GM13977 (cell line): ENCODE measurements at regions not wholly inside any gene's neighbourhood (a gene's known extent, or its start where the extent isn't known, plus 50 kb on each side); places are given as distances from the start of the nearest gene placed in this dataset.

Source experiments
- DNase-seq: peaks from one replicate; pipeline ENCODE4 v3.0.0; 2012; ENCODE audit warnings: low spot score
- CTCF ChIP-seq: IDR thresholded peaks from 2 replicates; pipeline ENCODE4 v1.5.1; 2012; ENCODE audit warnings: mild to moderate bottlenecking, control low read depth; ENCODE audit not compliant: insufficient read depth; ENCODE audit errors: extremely low read depth, missing control alignments
- in situ Hi-C: fragments of 300-500 bp; cut with MboI; formaldehyde crosslinking; loops from one replicate; pipeline ENCODE4 v1.12.0; 2022; ENCODE audit warnings: low sequenced_read_pairs, low pct_unique_long_range_greater_than_20kb, mixed read lengths, inconsistent platforms; ENCODE audit not compliant: unreplicated experiment

GRCh38 chr2:31729442-31730092, 148.8 kb upstream of the SRD5A2 start:
- peak; percentile 30 for DNase-seq
- in situ Hi-C loops = no loop called here
- TF ChIP-seq CTCF = peak; percentile 43

- no peak for TF ChIP-seq CTCF
- DNase-seq = no peak
- in situ Hi-C loops = no loop called here
Observed at GRCh38 chr2:31729065-31729439, 148.3 kb upstream of the SRD5A2 start.

- no peak for TF ChIP-seq CTCF
- no peak for DNase-seq
- in situ Hi-C loops = no loop called here
Observed at GRCh38 chr2:31728406-31729064, 147.8 kb upstream of the SRD5A2 start.

GRCh38 chr2:31726457-31726856, 145.7 kb upstream of the SRD5A2 start:
- in situ Hi-C loops = no loop called here
- DNase-seq = no peak
- TF ChIP-seq CTCF = no peak

GRCh38 chr2:31725444-31725843, 144.7 kb upstream of the SRD5A2 start:
- no peak for DNase-seq
- in situ Hi-C loops = no loop called here
- TF ChIP-seq CTCF = no peak

- in situ Hi-C loops = no loop called here
- no peak for TF ChIP-seq CTCF
- DNase-seq = no peak
Observed at GRCh38 chr2:31711737-31712136, 131.0 kb upstream of the SRD5A2 start.
